Gastroesophageal sphincter (tissue), 3 donors: ENCODE measurements at regions not wholly inside any gene's neighbourhood (a gene's known extent, or its start where the extent isn't known, plus 50 kb on each side); places are given as distances from the start of the nearest gene placed in this dataset.

ENCODE experiments used
- EP300 ChIP-seq: sonication (generic); formaldehyde crosslinking; IDR thresholded peaks from one replicate; pipeline ENCODE4 v1.6.1; 2017; ENCODE audit warnings: antibody characterized with exemption, mild to moderate bottlenecking
- POLR2A ChIP-seq, 2 donors: fragments of 450-650 bp; IDR thresholded peaks; one replicate each; pipeline ENCODE4 v1.6.1; 2017; ENCODE audit warnings: antibody characterized with exemption in 2 of 2, mild to moderate bottlenecking in 2 of 2, moderate library complexity in 1 of 2
- POLR2AphosphoS5 ChIP-seq: sonication (generic); formaldehyde crosslinking; IDR thresholded peaks from one replicate; pipeline ENCODE4 v1.6.1; 2017; ENCODE audit warnings: antibody characterized with exemption
- TF ChIP-seq, protein P1 (sequence below), 4 experiments: fragments of 200-600 bp in 2 of 4; fragments of 450-650 bp in 2 of 4; sonication (generic) in 1 of 4; IDR thresholded peaks; one replicate each; pipeline ENCODE4 v1.5.1; 2017 to 2019; ENCODE audit warnings: antibody characterized with exemption in 4 of 4, mild to moderate bottlenecking in 2 of 4, moderate library complexity in 2 of 4

DNA sequence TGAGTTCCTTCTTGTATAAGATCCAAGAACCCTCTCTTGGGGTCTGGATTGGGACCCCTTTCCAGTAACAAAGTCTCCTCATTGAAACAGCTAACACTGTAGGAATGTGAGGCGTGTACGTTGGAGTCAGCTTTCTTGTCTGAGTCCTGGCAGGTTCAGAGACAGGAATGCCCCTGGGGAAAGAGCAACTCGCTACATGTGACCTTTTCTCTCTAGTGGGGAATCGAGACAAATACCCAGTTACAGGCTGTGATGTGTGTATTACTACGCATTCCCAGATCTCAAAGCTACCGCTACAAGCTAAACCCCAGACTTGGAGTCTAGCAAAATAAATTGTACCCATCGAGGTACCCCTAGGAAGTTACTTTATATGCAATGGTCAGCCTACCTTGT is 85.6 kb upstream of the FRMD4A start:
- TF ChIP-seq, protein P1, sequence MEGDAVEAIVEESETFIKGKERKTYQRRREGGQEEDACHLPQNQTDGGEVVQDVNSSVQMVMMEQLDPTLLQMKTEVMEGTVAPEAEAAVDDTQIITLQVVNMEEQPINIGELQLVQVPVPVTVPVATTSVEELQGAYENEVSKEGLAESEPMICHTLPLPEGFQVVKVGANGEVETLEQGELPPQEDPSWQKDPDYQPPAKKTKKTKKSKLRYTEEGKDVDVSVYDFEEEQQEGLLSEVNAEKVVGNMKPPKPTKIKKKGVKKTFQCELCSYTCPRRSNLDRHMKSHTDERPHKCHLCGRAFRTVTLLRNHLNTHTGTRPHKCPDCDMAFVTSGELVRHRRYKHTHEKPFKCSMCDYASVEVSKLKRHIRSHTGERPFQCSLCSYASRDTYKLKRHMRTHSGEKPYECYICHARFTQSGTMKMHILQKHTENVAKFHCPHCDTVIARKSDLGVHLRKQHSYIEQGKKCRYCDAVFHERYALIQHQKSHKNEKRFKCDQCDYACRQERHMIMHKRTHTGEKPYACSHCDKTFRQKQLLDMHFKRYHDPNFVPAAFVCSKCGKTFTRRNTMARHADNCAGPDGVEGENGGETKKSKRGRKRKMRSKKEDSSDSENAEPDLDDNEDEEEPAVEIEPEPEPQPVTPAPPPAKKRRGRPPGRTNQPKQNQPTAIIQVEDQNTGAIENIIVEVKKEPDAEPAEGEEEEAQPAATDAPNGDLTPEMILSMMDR (IDR thresholded peaks at IDR 0.05): no peak
- no peak for TF ChIP-seq POLR2AphosphoS5
- no peak for TF ChIP-seq EP300
- TF ChIP-seq POLR2A (IDR thresholded peaks at IDR 0.05): no peak
